Kidney capillary endothelial cell (primary cell): ENCODE measurements at regions not wholly inside any gene's neighbourhood (a gene's known extent, or its start where the extent isn't known, plus 50 kb on each side); places are given as distances from the start of the nearest gene placed in this dataset.
"Not testable (repeated sequence)": the region's sequence is repeated elsewhere in the genome, so short reads cannot be mapped to it uniquely, and the experiment has no call there.

ENCODE experiments used
- DNase-seq: peaks from one replicate; pipeline ENCODE4 v3.0.0-alpha.2; 2018; ENCODE audit warnings: low spot score

- no peak for DNase-seq
Measured at GRCh38 chr4:75422998-75423397, 91.2 kb downstream of the RCHY1 start.

- no peak for DNase-seq
Measured at GRCh38 chr4:75412746-75413145, 101.5 kb downstream of the RCHY1 start.

- no peak for DNase-seq
Measured at GRCh38 chr4:75398501-75398900, 115.7 kb downstream of the RCHY1 start.

GRCh38 chr4:75391489-75392166, 122.6 kb downstream of the RCHY1 start:
- no peak for DNase-seq

DNA sequence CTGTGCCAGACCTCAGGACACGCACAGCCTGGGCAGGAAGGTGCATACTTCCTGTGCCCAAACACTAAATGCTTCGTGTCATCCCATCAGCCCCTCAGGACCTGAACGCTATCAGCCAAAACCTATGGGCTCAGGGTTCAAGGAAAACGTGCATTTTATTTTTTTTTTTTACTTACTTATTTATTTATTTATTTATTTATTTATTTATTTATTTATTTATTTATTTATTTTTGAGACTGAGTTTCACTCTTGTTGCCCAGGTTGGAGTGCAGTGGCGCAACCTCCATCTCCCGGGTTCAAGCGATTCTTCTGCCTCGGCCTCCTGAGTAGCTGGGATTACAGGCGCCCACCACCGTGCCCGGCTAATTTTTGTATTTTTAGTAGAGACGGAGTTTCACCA, 127.8 kb downstream of the RCHY1 start:
- DNase-seq = not testable (repeated sequence)

GRCh38 chr4:75385106-75385505, 129.1 kb downstream of the RCHY1 start:
- DNase-seq = no peak

DNA sequence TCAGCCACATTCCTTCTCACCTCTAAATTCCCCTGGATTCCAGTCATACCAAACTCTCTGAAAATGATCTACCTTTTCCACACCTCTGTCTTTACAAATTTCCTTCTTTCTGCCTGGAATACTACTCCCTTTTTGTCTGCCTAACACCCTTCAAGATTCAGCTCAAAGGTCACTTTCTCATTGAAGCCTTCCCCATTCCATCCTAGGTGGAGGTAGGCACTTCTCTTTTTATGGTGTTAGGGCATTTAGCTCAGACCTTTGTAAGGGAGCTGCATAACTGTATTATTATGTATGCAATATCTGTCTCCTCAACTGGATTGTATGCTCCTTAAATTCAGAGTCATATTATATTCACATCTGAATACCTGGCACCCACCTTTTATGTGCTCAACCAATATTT, 137.7 kb downstream of the RCHY1 start:
- DNase-seq = no peak

GRCh38 chr4:75371915-75372314, 142.3 kb downstream of the RCHY1 start:
- no peak for DNase-seq

DNA sequence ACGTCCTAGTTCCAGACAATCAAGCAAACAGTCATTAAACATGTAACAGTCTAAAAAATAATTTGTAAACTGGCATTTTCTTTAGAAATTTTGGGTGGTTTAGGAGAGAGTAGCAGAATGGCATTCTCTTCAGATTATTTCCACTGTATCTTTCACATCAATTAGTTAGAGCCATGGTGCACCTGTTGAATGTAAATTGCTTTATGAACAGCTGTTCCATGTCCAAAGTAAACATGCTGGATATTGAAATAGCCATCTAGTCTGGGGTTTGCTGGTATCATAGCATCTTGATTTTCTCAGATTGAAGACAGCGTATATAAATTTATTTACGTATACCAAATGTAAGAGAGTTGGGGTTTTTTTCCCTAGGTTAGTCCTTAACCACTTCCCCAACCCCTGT, 143.6 kb downstream of the RCHY1 start:
- no peak for DNase-seq

DNA sequence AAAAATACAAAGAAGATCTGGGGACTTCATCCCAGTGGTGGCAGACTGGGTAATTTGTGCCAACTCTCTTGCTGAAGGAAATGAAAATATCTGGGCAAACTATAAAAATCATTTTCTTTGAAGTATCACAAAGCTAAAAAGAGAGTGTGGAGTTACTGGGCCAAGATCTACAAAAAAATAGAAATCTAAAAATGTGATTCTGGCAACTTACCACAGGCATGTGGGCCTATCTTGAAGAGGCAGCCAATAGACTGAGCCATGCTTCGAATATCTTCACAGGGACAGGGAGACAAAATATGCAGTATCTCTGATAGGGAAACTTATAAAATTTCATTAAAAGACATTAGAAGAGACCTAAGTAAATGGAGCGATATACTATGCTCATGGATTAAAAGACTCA, 168.8 kb downstream of the RCHY1 start:
- no peak for DNase-seq

DNA sequence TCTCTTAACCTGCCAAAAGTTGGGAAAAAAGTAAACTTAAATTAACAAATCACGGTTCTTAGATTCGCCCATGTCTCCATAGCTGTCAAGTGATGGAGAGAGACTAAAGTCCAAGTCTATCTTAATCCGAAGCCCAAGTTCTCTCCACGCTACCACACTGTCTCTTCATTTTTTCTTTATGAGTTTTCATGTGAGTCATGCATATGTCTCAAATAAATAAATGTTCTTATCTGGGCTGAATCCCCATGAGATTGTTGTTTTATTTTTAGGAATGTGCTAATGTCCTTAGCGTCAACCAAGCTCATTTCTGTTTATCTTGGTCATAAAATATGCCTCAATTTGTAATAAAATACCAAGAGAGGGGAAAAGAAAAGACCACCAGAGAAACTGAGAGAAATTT, 169.3 kb downstream of the RCHY1 start:
- no peak for DNase-seq

DNA sequence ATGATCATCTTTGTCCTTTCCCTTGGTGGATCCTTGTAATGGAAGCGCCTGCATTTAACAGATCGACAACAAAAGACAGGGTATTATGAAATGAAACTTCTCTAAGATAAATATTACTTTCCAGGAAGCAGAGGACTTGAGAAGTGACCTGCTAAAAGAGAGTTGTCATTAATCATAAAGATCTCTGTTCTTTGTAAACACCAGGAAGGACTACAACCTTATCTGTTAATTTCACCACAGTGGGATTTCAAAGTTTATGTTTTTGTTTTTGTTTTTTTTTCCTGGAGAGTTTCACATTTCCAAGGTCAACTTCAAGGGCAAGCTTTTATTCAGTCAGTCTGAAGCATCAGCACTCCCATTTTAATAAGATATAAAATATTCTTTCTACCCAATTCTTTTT, 170.9 kb downstream of the RCHY1 start:
- no peak for DNase-seq

DNA sequence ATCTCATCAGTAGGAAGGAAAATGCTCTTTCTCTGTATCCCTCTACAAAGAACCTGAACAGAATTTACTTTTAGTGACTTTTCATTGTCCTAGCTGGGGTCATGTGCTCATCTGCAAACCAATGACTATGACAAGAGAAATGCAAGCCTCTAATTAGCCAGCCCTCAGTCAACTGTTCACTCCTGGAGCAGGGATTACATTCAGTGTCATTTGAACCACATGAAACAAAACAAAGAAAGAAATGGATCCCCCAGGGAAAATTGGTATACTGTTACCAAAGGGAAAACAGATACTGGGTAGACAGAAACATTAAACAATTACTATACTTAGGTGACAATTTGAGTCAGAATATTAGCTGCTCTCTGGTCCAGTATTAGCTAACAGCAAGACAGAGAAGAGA, 173.6 kb downstream of the RCHY1 start:
- no peak for DNase-seq

DNA sequence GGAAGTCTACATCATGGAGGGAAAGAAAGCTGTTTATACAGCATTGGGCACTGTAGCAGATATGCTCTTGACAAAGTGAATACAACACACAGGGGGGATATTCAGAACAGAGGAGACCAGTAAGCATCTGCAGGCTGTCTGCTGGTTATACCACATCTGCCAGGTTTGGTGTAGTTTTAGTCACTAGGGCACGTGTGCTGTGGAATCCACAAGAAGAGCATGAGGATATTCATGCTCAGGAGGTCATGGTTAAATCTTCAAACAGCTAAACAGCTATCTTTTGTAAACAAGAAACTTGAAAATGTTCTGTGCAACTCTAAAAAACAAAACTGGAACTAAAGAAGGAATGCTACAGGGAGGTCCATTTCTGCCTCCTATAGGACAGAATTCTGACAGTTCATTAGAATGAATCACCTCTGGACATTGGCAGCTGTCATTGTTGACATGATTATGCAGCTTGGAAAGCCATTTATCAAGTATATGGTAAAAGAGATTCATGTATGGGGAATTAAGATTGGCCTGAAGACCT, 175.8 kb downstream of the RCHY1 start:
- DNase-seq = no peak

GRCh38 chr4:75327804-75328512, 186.2 kb downstream of the RCHY1 start:
- DNase-seq = no peak

DNA sequence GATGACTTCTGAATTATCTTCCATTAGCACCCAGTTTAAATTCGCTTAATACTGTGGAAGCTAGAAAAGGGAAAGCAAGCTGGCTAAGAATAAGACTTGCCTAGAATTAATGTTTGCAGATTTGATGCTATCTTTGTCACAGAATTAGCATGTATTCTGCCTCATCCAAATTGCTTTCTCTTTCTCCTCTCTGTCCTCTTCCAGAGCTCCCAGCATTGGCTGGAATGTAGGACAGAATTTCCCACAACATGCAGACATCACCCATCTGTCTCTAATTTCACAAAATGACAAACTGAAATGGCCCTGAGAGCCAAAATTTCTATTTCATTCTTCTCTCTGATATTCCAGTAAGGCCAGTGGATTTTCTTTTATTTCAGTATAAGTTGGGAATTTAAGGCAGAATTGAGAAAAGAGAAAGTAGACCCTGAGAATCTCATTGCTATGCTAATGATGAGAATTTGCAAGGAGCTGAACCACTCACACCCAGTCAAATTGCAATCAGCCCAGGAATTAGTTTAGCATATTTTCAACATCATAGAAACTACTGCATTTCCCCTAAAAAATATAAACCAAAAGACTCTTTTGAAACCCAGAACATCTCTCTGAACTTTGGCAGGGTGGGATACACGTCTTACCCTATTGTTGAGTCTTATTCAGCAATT, 188.8 kb downstream of the RCHY1 start:
- no peak for DNase-seq

DNA sequence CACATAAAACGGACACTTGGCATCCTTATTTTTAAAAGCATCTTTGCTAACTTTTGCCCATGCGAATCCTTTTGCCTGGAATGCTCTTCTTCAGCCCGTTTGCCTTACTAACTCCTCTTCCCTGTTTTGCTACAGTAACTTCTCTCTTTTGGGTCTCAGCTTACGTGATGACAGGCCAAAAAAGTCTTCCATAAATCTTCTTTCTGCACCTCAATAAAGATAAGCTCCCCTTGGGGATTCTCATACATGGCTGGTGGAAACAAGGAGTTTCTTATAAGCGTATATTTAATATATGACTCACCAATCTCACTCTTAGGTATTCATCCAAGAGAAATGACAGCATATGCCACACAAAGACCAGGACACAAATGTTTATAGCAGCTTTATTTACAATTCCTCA, 192.7 kb downstream of the RCHY1 start:
- no peak for DNase-seq

GRCh38 chr4:75317641-75318040, 196.6 kb downstream of the RCHY1 start:
- not testable (repeated sequence) for DNase-seq

DNA sequence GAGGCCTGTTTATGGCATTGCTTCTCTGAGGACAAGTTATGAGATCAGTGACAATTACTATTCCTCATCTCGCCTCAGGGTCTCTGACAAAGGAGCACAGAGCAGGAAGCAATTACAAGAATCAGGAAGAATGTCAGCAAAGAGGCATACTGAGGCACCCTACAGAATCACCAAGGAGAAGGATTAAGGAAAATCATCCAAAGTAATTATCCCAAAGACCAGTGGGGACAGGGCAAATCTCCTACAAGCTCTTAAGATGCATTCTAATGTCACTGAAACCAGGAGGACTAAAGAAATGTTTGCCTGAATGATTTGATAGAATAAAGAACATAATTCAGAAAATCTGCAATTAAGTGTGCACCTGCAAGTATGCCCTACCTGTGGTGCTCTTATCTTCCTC, 206.2 kb downstream of the RCHY1 start:
- DNase-seq = no peak

DNA sequence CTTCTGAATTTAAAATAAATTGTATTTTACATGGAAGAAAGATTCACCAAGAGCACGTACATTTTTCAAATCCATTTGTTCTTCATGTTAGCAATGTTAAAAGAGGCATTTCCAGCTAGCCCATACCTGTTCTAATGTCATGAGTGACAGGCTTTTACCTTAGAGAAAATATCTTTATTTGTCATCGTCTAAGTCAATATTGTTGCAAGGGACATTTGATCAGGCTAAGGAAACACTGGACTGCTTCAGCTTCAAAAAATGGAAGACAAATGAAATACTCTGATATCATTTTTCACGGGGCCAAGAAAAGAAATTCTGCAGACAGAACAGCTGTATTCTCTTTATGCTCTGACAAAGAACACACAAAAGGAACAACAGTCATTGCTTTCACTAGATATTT, 207.7 kb downstream of the RCHY1 start:
- no peak for DNase-seq

DNA sequence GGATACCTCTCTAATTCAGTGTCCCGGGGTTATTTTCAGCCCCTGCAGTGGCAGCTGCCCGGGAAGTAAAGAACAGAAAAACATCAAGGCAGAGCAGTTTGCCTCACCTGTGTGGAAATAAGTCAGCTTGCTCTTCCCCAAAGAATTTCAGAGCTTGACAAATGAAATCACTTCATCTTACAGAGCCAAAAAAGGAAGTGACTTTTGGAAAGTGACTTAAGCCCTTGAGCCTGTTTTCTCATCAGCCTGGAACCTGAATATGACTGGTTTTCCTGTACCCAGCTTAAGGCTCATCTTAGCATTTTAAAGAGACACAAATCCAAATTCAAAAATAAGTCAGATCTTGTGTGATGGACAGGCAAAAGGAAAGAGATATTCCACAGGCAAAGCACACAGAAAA, 211.6 kb downstream of the RCHY1 start:
- no peak for DNase-seq

GRCh38 chr4:75289914-75290582, 224.2 kb downstream of the RCHY1 start:
- no peak for DNase-seq
